H4 (cell line): ENCODE measurements at regions not wholly inside any gene's neighbourhood (a gene's known extent, or its start where the extent isn't known, plus 50 kb on each side); places are given as distances from the start of the nearest gene placed in this dataset.
A peak's percentile ranks its signal among the peaks of the same experiment; 100 is the strongest.
"Not testable (repeated sequence)": the region's sequence is repeated elsewhere in the genome, so short reads cannot be mapped to it uniquely, and the experiment has no call there.

Experiments
- DNase-seq: peaks from one replicate; pipeline ENCODE4 v3.0.0-alpha.2; 2015; ENCODE audit warnings: low spot score

DNA sequence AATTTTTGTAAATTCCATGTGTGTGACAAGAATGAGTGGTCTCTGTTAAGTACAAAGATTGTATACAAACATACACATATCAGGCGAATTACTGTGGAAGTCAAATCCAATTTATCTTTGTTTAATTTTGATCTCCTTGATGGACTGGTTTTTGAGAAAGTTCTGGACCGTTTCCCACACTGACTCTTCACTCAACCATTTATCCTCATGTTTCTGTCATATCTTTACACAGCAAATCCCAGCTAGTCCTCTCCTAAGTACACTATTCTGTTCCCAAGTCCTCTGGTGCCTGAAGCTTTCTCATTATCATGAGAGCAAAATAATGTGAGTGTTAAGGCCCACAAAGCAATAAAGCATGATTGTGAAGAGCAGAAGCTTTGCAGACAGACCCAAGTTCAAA, 189.9 kb downstream of the WNT5A start:
- no peak for DNase-seq

DNA sequence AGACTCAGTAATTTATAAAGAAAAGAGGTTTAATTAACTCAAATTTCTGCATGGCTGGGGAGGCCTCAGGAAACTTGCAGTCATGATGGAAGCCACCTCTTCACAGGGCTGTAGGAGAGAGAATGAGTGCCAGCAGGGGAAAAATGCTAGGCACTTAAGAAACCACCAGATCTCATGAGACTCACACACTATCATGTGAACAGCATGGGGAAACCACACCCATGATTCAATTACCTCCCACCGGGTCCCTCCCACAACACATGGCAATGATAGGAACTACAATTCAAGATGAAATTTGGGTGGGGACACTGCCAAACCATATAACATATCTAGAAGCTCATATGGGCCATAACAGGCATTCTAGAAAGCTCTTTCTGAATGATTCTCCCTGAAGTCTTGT, 190.3 kb downstream of the WNT5A start:
- DNase-seq = no peak

DNA sequence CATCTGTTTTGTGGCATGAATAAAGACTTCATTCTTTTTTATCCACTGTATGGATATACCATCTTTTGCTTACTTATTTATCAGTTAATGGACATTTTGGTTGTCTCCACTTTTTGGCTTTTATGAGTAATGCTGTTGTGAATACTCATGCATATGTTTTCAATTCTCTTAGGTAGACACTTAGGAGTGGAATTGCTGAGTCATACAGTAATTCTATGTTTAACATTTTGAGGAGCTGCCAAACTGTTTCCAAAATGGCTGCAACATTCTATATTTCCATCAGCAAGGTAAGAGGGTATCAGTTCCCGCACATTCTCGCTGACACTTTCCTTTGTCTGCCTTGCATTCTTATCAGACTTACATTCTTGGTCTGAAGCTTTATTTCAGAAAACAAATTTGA, 191.1 kb downstream of the WNT5A start:
- DNase-seq = peak; percentile 9

DNA sequence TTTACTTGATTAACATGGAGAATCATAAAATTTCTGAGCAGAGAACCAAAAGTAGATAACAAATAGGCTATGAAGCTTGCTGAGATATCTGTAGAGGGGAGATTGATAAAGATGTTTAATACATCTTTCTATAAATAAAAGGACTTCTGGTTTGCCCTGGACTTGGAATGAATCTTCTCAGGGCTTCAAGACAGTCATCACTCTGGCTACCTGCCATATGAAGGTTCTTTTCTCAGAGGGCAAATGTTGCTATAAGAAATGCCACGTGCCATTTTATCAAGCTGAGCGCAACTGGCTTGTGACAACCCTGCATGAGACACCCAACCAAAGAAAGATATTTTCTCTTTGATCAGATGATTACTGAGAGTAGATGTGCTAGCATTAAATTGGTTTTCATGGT, 192.5 kb downstream of the WNT5A start:
- no peak for DNase-seq

DNA sequence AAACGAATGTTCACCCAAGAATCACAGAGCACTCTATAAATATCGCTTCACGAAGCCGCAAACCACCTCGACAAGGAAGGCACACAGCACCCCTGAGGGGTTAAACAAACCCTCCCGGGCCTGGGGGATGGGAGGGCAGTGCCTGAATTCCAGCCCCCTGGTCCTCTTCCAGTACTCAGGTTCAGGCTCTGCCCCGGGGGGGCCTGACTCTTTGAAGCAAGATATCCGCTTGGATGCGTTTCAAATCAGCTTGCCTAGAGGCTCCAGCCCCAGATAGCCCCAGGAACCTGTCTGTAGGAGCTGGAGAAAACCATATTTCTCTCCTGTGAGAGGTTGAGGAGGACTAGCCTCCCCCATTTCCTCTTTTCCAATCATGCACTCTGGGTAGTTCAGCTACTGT, 194.7 kb downstream of the WNT5A start:
- DNase-seq = no peak

DNA sequence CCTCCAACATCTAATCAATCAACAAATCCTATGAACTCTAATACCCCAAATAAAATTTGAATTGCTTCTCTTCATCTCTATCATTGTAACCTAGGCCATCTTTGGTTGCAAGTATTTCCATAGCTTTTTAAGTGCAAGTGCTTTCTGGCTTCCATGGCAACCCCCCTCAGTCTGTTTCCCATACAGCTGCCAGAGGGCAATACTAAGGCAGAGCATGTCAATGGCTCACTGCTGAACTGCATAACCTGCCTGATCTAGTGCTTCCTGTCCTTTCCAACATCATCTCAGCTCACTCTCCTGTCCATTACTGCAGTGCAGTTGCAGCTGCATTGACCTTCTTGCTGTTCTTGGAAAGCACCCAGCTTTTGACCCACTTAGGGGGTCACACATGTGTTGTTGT, 198.4 kb downstream of the WNT5A start:
- DNase-seq = no peak

DNA sequence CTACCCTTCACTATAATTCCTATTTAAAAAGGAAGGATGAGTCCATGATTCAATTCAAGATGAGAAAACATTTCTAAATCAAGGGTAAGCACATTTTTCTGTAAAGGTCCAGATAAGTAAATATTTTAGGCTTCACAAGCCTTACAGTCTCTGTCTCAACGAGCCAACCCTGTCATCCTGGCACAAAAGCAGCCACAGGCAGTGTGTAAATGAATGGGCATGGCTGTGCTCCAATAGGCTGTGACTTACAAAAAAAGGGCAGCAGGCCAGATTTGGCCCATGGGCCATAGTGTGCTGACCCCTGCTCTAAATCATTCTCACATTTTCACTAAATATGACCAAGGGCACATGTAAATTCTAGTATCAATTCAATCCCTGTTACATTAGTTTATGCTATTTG, 200.4 kb downstream of the WNT5A start:
- no peak for DNase-seq

DNA sequence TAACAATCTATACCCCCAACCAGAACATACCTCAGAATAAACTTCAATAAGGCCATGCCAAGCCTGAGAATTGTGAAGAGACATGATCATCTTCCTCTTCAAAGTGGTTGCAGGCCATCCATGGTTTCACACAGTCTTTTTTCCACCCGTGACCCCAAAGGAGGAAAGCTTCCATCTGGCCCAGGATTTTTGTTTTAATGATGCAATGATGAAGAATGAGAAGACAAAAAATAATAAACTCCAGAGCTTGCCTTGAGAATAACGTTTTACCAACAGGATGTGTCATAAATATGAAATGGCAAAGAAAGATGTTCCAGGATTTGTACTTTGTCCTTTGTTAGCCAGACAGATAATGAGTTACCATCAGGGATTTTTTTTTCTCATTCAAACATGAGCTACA, 201.9 kb downstream of the WNT5A start:
- no peak for DNase-seq

DNA sequence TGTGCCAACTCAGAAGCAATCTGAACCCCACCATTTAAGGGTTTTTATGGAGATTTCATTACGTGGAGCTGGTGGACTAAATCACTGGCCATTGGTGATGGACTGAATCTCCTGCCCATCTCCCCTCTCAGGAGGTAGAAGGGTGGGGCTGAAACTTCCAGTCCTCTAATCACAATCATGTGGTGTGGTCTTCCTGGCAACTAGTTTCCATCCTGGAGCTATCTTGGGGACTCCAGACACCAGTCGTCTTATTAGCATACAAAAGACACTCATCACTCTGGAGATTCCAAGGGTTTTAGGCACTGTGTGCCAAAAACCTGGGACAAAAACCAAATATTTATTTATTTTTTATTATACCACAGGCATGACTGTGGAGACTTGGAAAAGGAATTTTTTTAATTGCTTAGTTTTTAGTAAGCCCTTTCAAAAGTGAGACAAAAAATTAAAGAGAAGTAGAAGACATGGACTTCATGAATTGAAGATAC, 203.6 kb downstream of the WNT5A start:
- no peak for DNase-seq

DNA sequence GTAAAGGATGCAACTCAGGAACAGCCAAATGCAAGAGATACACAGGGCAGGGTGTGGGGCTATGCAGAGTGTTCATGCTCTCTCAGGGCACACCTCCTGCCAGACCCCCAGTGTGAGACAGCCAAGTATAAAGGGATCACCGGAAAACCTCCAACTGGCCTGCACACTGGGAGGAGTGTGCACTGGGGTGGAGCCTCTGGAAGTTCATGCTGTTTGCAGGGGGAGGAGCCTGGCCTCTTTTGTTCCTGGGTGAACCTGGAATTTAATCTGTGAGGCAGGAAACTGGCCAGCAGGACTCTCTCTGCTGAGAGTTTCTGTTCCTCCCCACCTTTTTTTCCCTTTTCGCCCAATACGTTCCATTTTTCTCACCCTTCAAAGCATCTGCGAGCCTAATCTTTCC, 204.1 kb downstream of the WNT5A start:
- DNase-seq = peak; percentile 12

DNA sequence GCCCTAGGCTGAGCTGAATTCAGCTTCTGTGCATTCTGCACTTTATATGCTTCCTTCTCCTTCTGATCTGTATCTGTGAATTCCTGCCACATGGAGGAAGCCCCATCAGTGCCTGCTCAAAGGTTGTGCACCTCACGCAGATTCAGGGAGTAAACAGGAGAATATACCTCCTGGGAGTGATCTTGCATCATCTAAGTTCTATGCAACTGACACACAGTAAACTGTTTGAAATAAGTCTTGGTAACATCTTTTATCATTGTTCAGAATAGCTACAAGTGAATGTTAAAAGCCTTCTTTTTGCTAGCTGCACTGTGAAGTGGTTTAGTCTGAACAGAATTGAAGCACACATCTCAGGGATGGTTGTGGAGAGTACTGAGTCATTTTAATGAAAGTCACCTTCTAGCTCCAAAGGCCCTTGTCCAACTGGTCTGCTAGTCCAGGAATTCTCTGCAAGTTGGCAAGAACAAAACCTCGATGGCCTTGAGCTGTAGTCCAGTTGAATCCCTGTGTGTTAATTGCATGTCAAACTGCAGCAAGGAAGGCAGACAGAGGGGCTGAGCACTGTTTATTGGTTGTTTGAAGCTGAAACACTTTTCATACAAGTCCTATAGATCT, 215.0 kb downstream of the WNT5A start:
- no peak for DNase-seq

DNA sequence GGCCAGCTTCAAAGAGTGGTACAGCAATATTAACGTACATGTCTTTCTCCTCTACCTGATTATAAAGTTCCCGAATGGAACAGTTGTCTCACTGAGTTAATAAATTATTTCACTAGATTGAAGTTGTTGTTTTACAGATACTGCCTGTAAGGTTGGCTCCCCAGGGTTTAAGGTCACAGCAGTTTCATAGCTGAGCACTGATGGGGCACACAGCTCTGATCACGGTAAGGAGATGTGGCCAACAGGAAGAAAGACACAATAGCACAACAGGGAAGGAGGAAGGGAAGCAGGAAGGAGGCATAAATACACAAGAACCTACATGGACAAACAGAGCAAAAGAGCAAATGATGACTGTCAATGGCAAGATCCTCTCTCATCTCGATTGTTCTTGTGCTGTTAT, 215.6 kb downstream of the WNT5A start:
- no peak for DNase-seq

DNA sequence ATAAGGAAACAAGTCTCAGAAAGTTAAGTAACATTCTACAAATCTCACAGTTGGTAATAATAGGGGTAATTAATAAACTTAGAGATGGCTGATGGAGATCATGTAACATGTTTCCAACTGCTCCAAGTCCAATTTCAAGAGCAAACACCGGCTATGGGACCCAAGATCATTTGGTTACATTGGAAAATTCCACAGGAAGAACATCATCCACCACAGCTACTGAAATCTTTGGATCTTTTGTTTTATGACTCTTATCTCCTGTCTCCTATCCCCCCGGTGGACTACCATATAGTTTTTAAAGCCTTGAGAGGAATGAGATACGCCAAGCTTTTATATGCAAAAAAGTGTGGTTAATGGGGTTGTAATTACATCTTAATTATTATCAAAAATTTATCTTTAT, 216.1 kb downstream of the WNT5A start:
- DNase-seq = no peak

DNA sequence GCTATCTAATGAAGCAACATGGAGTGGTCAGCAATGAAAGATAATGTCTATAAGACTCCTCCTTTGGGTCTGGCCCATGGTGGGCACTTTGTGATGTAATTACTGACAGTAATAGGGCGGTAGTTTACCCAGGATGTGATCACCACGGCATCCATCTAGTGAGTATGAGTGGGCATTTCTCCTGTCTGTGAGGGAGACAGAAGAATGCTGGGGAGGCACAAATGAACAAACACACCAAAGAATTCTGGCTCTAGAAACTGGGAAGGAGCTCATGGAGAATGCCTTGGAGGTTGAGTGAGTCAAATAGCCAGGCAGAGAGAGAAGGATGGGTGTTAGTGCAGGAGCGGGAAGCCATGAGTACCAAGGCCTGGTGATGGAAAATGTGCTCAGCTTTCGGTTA, 217.5 kb downstream of the WNT5A start:
- no peak for DNase-seq

DNA sequence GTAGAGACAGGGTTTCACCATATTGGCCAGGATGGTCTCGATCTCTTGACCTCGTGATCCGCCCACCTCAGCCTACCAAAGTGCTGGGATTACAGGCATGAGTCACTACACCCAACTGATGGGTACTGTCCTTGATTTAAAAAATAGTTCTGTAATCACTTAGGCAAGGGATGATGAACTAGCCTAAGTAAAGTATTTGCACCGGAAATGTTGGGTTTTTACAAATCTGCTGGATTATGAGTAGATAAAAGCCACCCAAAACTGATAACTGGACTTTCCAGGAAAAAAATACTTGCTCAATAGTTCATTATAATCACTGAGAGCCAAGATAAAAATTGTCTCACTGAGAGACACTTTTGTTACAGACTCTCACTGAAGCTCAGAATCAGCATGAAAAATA, 218.0 kb downstream of the WNT5A start:
- DNase-seq = no peak

DNA sequence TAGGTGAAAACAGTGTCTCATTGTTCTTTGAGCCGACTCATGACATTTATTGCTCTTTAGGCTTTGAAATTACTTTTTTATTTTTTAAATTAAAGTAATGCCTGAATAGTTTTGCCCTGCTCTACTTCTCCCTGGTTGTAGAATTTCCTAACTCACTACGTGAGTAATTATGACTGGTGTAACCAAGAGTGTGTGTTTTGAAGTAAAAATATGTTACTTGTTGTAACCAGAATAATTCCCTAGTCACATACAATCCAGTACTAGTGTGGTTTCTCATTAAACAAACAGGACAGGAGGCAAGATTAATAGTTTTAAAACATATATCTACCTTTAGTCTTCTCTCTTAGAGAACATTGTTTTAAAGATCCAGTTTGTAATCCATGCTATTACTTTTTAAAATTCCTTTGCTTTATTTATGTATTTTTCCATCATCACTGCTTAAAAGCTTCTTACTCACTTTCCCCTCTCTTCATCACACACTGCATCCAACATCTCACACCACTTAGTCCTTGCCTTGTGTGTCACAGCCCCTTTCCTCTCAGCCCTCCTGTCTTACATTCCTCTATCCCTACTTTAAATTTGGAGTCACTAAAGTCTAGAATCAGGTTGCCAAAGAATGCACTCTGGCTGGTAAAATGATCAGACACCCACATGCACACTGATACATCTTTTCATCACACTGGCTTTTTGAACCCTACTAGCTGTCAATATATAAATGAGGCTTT, 219.7 kb downstream of the WNT5A start:
- no peak for DNase-seq

DNA sequence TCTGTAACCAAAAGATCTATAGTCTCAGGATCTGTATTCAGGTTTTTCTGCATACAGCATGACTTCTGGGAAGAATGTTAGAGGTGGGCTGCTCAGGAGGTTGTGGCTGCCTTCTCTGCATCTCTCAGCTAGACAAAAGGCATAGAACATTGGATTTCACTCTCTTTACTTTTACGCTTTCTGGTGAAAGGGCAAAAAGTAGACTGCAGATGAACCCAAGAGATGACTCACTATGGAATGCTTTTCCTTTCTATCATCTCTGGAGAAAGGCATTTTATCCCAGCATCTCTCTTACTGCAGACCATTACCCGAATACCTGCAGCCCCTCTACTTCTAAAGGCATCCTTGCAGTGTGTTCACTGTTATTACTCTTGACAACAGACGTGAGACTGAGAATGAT, 222.2 kb downstream of the WNT5A start:
- DNase-seq = no peak

DNA sequence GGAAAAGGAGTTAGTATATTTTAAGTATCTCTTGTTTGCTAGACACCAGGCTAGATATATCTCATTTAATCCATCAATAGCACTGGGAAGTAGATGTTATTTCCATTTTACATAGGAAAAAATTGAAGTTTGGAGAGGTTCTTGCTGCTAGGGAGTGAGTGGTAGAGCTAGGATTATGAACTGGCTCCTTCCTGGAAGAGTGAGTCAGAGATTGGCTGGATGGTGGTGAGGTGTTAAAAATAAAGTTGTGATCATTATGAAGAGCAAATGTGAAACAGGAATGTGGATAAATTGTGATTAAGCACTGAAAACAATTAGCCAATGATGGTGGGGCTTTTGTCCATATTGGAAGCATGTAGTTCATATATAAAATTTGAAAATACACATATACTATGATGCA, 234.2 kb downstream of the WNT5A start:
- no peak for DNase-seq

DNA sequence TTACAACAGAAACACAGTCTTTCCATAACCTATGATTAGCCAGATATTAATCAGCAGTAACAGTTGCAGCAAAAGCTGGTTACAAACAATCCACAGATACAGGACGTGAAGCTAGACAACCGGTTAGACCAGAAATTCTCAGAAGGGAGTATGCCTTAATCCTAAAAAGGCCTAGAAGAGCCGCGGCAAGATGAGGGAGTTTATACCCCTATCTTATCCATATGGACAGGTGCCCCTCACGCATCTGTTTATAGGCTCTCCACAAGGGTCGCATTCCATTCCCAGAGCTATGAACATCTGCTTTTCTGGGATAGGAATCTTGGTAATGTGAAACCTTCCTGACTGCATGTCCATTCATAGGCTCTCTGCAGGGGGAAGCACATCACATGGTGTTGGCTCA, 237.9 kb downstream of the WNT5A start:
- not testable (repeated sequence) for DNase-seq

DNA sequence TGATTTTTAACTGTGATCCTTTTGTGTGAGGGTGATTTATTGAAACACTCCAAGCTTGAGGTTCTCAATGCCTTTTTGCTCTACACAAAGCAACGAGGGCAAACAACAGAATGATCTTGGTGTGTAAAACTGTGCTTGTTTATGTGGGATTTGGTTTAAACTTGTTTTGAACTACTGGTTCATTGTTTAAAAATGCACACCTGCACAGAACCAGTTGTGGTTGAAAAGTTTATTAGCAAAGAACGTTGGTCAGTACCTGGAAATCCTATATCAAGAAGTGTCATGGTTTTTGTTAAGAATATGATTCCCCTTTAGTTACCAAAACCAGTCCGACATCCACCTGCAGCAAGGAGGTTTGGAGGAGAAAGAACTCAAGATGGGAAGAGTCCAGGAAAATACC, 239.4 kb downstream of the WNT5A start:
- DNase-seq = no peak

DNA sequence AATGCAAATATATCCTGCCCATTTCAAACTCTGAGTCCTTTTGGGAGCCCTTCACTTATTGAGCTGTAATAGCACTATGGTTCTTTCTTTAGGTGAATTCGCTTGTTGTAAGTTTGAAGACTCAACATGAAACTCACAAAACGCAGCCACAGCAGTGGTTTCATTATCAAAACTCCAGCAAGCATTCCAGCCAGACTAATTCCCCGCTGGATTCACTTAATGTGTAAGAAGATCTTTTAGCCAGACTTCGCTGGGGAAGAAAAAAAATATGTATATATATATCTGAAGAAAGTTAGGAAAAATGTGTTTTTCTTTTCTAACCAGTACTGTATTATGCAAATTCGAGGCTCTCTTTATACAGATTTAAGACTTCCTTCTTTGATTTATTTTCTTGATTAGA, 241.1 kb downstream of the WNT5A start:
- no peak for DNase-seq

DNA sequence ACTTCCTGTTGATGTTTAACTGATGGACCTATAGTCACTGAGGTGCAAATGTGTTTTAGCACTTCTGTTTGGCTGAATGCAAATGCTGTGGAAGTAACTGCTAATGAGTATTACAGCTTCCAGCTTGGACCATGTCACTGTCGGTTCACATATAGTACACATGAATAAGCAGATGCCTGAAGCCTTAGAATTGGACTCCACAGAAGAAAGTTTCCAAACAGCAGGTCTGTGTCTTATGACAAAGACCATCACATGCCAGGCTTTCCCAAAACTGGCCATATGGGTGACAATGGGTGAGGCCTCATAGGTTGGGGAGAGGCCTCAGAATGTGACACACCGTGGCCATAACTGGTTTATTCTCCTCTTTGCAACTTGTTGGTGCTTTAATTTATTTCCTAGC, 241.8 kb downstream of the WNT5A start:
- DNase-seq = no peak

DNA sequence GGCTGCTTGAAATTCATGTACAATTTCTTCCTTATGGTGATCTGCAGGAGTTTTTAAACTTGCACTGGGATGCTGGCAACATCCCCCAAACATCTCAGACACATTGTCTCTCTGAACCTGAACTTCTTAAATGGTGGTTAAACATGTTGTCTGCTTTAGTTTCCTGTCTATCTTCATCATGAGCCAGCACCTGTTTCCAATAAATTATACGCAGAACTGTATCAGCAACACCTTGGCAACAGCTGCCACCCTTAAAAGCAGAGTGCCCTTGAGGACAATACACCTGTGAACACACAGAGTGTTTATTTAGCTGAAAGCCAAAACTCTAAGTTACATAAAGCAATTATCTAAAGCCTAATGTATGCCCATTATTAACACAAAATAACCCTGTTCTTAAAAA, 242.9 kb downstream of the WNT5A start:
- DNase-seq = no peak

DNA sequence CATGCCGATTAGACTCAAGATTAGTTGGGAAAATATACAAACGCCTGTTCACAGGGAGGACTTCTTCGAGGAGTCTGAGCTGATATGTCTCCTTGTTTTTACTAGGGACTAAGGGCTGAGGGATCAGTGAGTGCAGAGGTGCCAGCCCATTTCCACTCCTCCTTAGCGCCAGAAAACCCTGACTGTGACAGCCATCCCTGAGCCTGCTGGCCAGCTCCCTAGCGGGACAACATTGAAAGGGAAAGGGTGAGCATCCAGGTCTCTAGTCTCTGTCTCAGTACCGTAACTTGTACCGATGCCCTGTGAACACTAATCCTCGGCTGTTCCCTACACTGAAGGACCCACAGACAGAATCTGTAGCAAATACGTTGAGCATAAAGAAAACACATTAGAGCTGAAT, 243.4 kb downstream of the WNT5A start:
- no peak for DNase-seq
